HG02610 (cell line): ENCODE measurements at regions not wholly inside any gene's neighbourhood (a gene's known extent, or its start where the extent isn't known, plus 50 kb on each side); places are given as distances from the start of the nearest gene placed in this dataset.
"Not testable (repeated sequence)": the region's sequence is repeated elsewhere in the genome, so short reads cannot be mapped to it uniquely, and the experiment has no call there.

Experiments used
- ATAC-seq: cut with Tn5 transposase; IDR thresholded peaks from one replicate; pipeline ENCODE4 v1.9.1; 2021; ENCODE audit warnings: mild to moderate bottlenecking, moderate library complexity; ENCODE audit not compliant: unreplicated experiment

- no peak for ATAC-seq
These were observed 337.6 kb downstream of the IL20RB start for GRCh38 chr3:137295336-137295735.

GRCh38 chr3:137296116-137296515, 338.3 kb downstream of the IL20RB start:
- no peak for ATAC-seq

GRCh38 chr3:137297770-137298169, 340.0 kb downstream of the IL20RB start:
- ATAC-seq: no peak

- no peak for ATAC-seq
These were observed 342.9 kb downstream of the IL20RB start for GRCh38 chr3:137300703-137301102.

- ATAC-seq: no peak
These were observed 346.7 kb downstream of the IL20RB start for GRCh38 chr3:137304313-137305056.

- no peak for ATAC-seq
These were observed 366.3 kb downstream of the IL20RB start for GRCh38 chr3:137324114-137324513.

GRCh38 chr3:137325170-137325569, 367.4 kb downstream of the IL20RB start:
- ATAC-seq: peak; percentile 55

GRCh38 chr3:137325934-137326333, 368.2 kb downstream of the IL20RB start:
- ATAC-seq: no peak

GRCh38 chr3:137329594-137329993, 371.8 kb downstream of the IL20RB start:
- no peak for ATAC-seq

- no peak for ATAC-seq
These were observed 372.5 kb downstream of the IL20RB start for GRCh38 chr3:137330246-137330645.

GRCh38 chr3:137332297-137332696, 374.5 kb downstream of the IL20RB start:
- ATAC-seq: peak; percentile 78

GRCh38 chr3:137335478-137335877, 377.7 kb downstream of the IL20RB start:
- ATAC-seq: no peak

- not testable (repeated sequence) for ATAC-seq
These were observed 380.6 kb downstream of the IL20RB start for GRCh38 chr3:137338400-137338799.

GRCh38 chr3:137343283-137343682, 385.5 kb downstream of the IL20RB start:
- ATAC-seq: no peak

GRCh38 chr3:137347132-137347531, 389.3 kb downstream of the IL20RB start:
- ATAC-seq: no peak

- ATAC-seq: no peak
These were observed 390.1 kb downstream of the IL20RB start for GRCh38 chr3:137347817-137348368.

- no peak for ATAC-seq
These were observed 391.2 kb downstream of the IL20RB start for GRCh38 chr3:137348936-137349335.

- ATAC-seq: no peak
These were observed 392.0 kb downstream of the IL20RB start for GRCh38 chr3:137349557-137350348.

GRCh38 chr3:137360531-137361201, 402.9 kb downstream of the IL20RB start:
- ATAC-seq: no peak

GRCh38 chr3:137382005-137382594, 382.0 kb upstream of the SOX14 start:
- no peak for ATAC-seq

- ATAC-seq: no peak
These were observed 378.2 kb upstream of the SOX14 start for GRCh38 chr3:137385922-137386321.
